Ovary (tissue), 3 donors: ENCODE measurements at regions not wholly inside any gene's neighbourhood (a gene's known extent, or its start where the extent isn't known, plus 50 kb on each side); places are given as distances from the start of the nearest gene placed in this dataset.
"Not testable (repeated sequence)": the region's sequence is repeated elsewhere in the genome, so short reads cannot be mapped to it uniquely, and the experiment has no call there.

Experiments
- CTCF ChIP-seq, 3 donors: fragments of 450-650 bp in 2 of 3; fragments of 200-600 bp in 1 of 3; IDR thresholded peaks; one replicate each; pipeline versions ENCODE4 v1.5.1 to v1.8.0; 2016 to 2022; ENCODE audit warnings: antibody characterized with exemption in 3 of 3, mild to moderate bottlenecking in 1 of 3
- EP300 ChIP-seq: sonication (generic); formaldehyde crosslinking; IDR thresholded peaks from one replicate; pipeline ENCODE4 v1.6.1; 2017; ENCODE audit warnings: antibody characterized with exemption
- donor health status: DM: no; HTN: no; CAD: no.

DNA sequence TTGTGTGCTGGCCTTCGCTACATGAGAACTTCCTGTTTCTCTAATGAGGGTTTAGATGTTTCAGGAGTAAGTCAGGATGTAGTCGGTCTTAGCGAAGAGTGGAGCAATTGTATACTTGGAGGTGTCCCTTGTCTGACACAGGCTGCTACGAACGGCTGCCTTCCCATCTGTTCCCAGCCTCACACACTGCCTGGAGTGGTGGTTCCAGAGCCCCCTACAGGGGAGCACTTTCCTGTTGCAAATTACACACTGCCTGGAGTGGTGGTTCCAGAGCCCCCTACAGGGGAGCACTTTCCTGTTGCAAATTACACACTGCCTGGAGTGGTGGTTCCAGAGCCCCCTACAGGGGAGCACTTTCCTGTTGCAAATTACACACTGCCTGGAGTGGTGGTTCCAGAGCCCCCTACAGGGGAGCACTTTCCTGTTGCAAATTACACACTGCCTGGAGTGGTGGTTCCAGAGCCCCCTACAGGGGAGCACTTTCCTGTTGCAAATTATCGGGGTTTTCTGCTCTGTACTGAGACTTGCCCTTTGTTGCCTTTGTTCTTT lies 126.5 kb upstream of the L3MBTL4 start:
- not testable (repeated sequence) for TF ChIP-seq EP300; CTCF (IDR thresholded peaks at IDR 0.05)
